MM.1S (cell line): ENCODE measurements at regions not wholly inside any gene's neighbourhood (a gene's known extent, or its start where the extent isn't known, plus 50 kb on each side); places are given as distances from the start of the nearest gene placed in this dataset.

ENCODE experiments used
- DNase-seq: peaks from one replicate; pipeline ENCODE4 v3.0.0-alpha.2; 2015
- H2AFZ ChIP-seq: fragments of 300-600 bp; sonication (generic); 2 replicates; pipeline ENCODE4 v1.6.0; 2016; ENCODE audit warnings: antibody characterized with exemption, low read length
- H3F3A ChIP-seq: fragments of 300-600 bp; sonication (generic); 2 replicates; pipeline ENCODE4 v1.6.1; 2016; ENCODE audit warnings: mild to moderate bottlenecking, antibody characterized with exemption, low read length, moderate library complexity, mixed read lengths; ENCODE audit not compliant: insufficient read depth
- H3K27ac ChIP-seq: fragments of 300-600 bp; sonication (generic); 2 replicates; pipeline ENCODE4 v1.5.1; 2016; ENCODE audit warnings: mild to moderate bottlenecking, low read length
- H3K27me3 ChIP-seq: fragments of 300-600 bp; sonication (generic); replicated peaks from 2 replicates; pipeline ENCODE4 v1.6.0; 2016; ENCODE audit warnings: low read length; ENCODE audit not compliant: insufficient read depth
- H3K36me3 ChIP-seq: fragments of 300-600 bp; sonication (generic); replicated peaks from 2 replicates; pipeline ENCODE4 v1.6.1; 2016; ENCODE audit warnings: mild to moderate bottlenecking, low read length, mixed read lengths; ENCODE audit not compliant: insufficient read depth
- H3K4me1 ChIP-seq: fragments of 300-600 bp; sonication (generic); 2 replicates; pipeline ENCODE4 v1.6.1; 2016; ENCODE audit warnings: low read length, mixed read lengths
- H3K4me2 ChIP-seq: fragments of 300-600 bp; sonication (generic); 2 replicates; pipeline ENCODE4 v1.6.0; 2016; ENCODE audit warnings: low read depth, low read length
- H3K4me3 ChIP-seq: fragments of 300-600 bp; sonication (generic); 2 replicates; pipeline ENCODE4 v1.5.1; 2016; ENCODE audit warnings: low read length, mixed read lengths
- H3K79me2 ChIP-seq: fragments of 300-600 bp; sonication (generic); 2 replicates; pipeline ENCODE4 v1.6.1; 2016; ENCODE audit warnings: mixed run types, low read length, mixed read lengths
- H3K9ac ChIP-seq: fragments of 300-600 bp; sonication (generic); 2 replicates; pipeline ENCODE4 v1.6.1; 2016; ENCODE audit warnings: low read length, mixed read lengths
- H3K9me2 ChIP-seq: fragments of 300-600 bp; sonication (generic); replicated peaks from 2 replicates; pipeline ENCODE4 v1.6.1; 2016; ENCODE audit warnings: mild to moderate bottlenecking, low read length, mixed read lengths; ENCODE audit not compliant: insufficient read depth
- H3K9me3 ChIP-seq: fragments of 300-600 bp; sonication (generic); replicated peaks from 2 replicates; pipeline ENCODE4 v1.6.1; 2016; ENCODE audit warnings: mild to moderate bottlenecking, low read length, mixed read lengths; ENCODE audit not compliant: insufficient read depth
- H4K20me1 ChIP-seq: fragments of 300-600 bp; sonication (generic); 2 replicates; pipeline ENCODE4 v1.6.1; 2016; ENCODE audit warnings: mild to moderate bottlenecking, low read length, moderate library complexity, mixed read lengths; ENCODE audit not compliant: insufficient read depth
- EZH2 ChIP-seq: fragments of 300-600 bp; sonication (generic); optimal IDR thresholded peaks from 2 replicates; pipeline ENCODE3; 2017; ENCODE audit warnings: low read depth, mild to moderate bottlenecking, antibody characterized with exemption, low read length, mixed read lengths
- EZH2phosphoT487 ChIP-seq: fragments of 300-600 bp; sonication (generic); IDR thresholded peaks from 2 replicates; pipeline ENCODE4 v1.6.1; 2018; ENCODE audit warnings: antibody characterized with exemption, low read length
- TF ChIP-seq, protein P1 (sequence below): fragments of 300-600 bp; sonication (generic); IDR thresholded peaks from 2 replicates; pipeline ENCODE4 v1.5.1; 2016; ENCODE audit warnings: antibody characterized with exemption, low read length, mixed read lengths

- Histone ChIP-seq H3K4me1 (no peaks in the 10 kb centered on the region), H3K9me3 (no peaks in the 10 kb centered on the region), H3K4me2 (no peak overlapping the region), H3K79me2 (no peaks in the 10 kb centered on the region), H2AFZ (no peak overlapping the region), H3K27me3 (no peaks in the 10 kb centered on the region), H3K4me3 (no peak overlapping the region), H3F3A (no peaks in the 10 kb centered on the region), H3K9ac (no peak overlapping the region), H4K20me1 (no peaks in the 10 kb centered on the region), H3K36me3 (no peaks in the 10 kb centered on the region), H3K9me2 (no peaks in the 10 kb centered on the region), H3K27ac (no peak overlapping the region)
- DNase-seq = no peak
- TF ChIP-seq, protein P1, sequence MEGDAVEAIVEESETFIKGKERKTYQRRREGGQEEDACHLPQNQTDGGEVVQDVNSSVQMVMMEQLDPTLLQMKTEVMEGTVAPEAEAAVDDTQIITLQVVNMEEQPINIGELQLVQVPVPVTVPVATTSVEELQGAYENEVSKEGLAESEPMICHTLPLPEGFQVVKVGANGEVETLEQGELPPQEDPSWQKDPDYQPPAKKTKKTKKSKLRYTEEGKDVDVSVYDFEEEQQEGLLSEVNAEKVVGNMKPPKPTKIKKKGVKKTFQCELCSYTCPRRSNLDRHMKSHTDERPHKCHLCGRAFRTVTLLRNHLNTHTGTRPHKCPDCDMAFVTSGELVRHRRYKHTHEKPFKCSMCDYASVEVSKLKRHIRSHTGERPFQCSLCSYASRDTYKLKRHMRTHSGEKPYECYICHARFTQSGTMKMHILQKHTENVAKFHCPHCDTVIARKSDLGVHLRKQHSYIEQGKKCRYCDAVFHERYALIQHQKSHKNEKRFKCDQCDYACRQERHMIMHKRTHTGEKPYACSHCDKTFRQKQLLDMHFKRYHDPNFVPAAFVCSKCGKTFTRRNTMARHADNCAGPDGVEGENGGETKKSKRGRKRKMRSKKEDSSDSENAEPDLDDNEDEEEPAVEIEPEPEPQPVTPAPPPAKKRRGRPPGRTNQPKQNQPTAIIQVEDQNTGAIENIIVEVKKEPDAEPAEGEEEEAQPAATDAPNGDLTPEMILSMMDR = no peak
- no peak for TF ChIP-seq EZH2phosphoT487
- TF ChIP-seq EZH2 = no peak
Measured at GRCh38 chr10:125399289-125399688, 238.9 kb upstream of the CTBP2 start.

GRCh38 chr10:125398270-125398669 lies 237.9 kb upstream of the CTBP2 start:
- Histone ChIP-seq H3K79me2 (no peaks in the 10 kb centered on the region), H4K20me1 (no peaks in the 10 kb centered on the region), H3K9me2 (no peaks in the 10 kb centered on the region), H3F3A (no peaks in the 10 kb centered on the region), H2AFZ (no peak overlapping the region), H3K4me1 (no peaks in the 10 kb centered on the region), H3K27ac (no peak overlapping the region), H3K9me3 (no peaks in the 10 kb centered on the region), H3K4me3 (no peak overlapping the region), H3K36me3 (no peaks in the 10 kb centered on the region), H3K27me3 (no peaks in the 10 kb centered on the region; the same call in 1 of the 2 replicates), H3K9ac (no peak overlapping the region), H3K4me2 (no peak overlapping the region)
- TF ChIP-seq, protein P1 = no peak
- TF ChIP-seq EZH2phosphoT487 (no peak), EZH2 (no peak)
- no peak for DNase-seq

- H3K27ac ChIP-seq = no peak overlapping the region
- H3F3A ChIP-seq = no peaks in the 10 kb centered on the region
- H3K79me2 ChIP-seq = no peaks in the 10 kb centered on the region
- H3K4me2 ChIP-seq = no peak overlapping the region
- no peaks in the 10 kb centered on the region for H3K36me3 ChIP-seq
- no peak overlapping the region for H3K9ac ChIP-seq
- H2AFZ ChIP-seq = no peak overlapping the region
- no peaks in the 10 kb centered on the region for H4K20me1 ChIP-seq
- H3K4me3 ChIP-seq = no peak overlapping the region
- H3K4me1 ChIP-seq = no peaks in the 10 kb centered on the region
- no peaks in the 10 kb centered on the region; the same call in 1 of the 2 replicates for H3K27me3 ChIP-seq
- DNase-seq = no peak
- TF ChIP-seq EZH2phosphoT487 (no peak), EZH2 (no peak)
- no peaks in the 10 kb centered on the region for H3K9me2 ChIP-seq
- H3K9me3 ChIP-seq = no peaks in the 10 kb centered on the region
Measured at GRCh38 chr10:125397608-125398007, 237.2 kb upstream of the CTBP2 start.

- Histone ChIP-seq H4K20me1 (no peaks in the 10 kb centered on the region), H3K9ac (no peak overlapping the region), H3K9me2 (no peaks in the 10 kb centered on the region), H3K4me2 (no peak overlapping the region), H2AFZ (no peak overlapping the region), H3K4me1 (no peaks in the 10 kb centered on the region), H3K9me3 (no peaks in the 10 kb centered on the region), H3K79me2 (no peaks in the 10 kb centered on the region), H3F3A (no peaks in the 10 kb centered on the region), H3K27ac (no peak overlapping the region), H3K4me3 (no peak overlapping the region), H3K27me3 (no peaks in the 10 kb centered on the region; the same call in 1 of the 2 replicates), H3K36me3 (no peaks in the 10 kb centered on the region)
- TF ChIP-seq EZH2 (no peak), EZH2phosphoT487 (no peak)
- TF ChIP-seq, protein P1 = no peak
- no peak for DNase-seq
Measured at GRCh38 chr10:125396676-125397075, 236.3 kb upstream of the CTBP2 start.
